Mammary epithelial cell (primary cell): ENCODE measurements at regions not wholly inside any gene's neighbourhood (a gene's known extent, or its start where the extent isn't known, plus 50 kb on each side); places are given as distances from the start of the nearest gene placed in this dataset.

Source experiments
- CTCF ChIP-seq, 2 donors: IDR thresholded peaks in 1 of 2; conservative IDR thresholded peaks in 1 of 2; 2 replicates each; pipeline ENCODE4 v1.5.1; 2011 to 2012; ENCODE audit warnings: inconsistent platforms in 2 of 2, low read length in 2 of 2, mild to moderate bottlenecking in 2 of 2, control low read depth in 1 of 2, low read depth in 1 of 2; ENCODE audit not compliant: insufficient read depth in 1 of 2; ENCODE audit errors: extremely low read depth in 1 of 2
- EZH2 ChIP-seq: IDR thresholded peaks from 2 replicates; pipeline ENCODE4 v1.6.1; 2012; ENCODE audit warnings: low read length, inconsistent platforms, borderline replicate concordance

GRCh38 chr5:167290478-167290877, 1001.0 kb upstream of the WWC1 start:
- TF ChIP-seq CTCF (conservative IDR thresholded peaks at IDR 0.05 in 1 of 2, IDR thresholded peaks at IDR 0.05 in 1 of 2; ENCODE audit: extremely low read depth in 1 of 2, insufficient read depth in 1 of 2, low read depth in 1 of 2, low read length in 2 of 2): no peak
- TF ChIP-seq EZH2: no peak
